ENCODE measurements at regions not wholly inside any gene's neighbourhood (a gene's known extent, or its start where the extent isn't known, plus 50 kb on each side); places are given as distances from the start of the nearest gene placed in this dataset.

- TF ChIP-seq RXRA (IDR thresholded peaks at IDR 0.05; ENCODE audit: borderline replicate concordance, low read depth) = no peak
Observed at GRCh38 chr12:25368557-25368956, 117.8 kb upstream of the KRAS start (continued).

GRCh38 chr12:25366122-25366521 lies 115.4 kb upstream of the KRAS start:
- POLR2A ChIA-PET = no interaction called here
- Histone ChIP-seq H3K79me2 (ENCODE audit: insufficient read depth) (no peaks in the 10 kb centered on the region), H3K4me3 (ENCODE audit: low read depth in 2 of 2, low read length in 1 of 2) (no peak overlapping the region), H3K9me3 (no peaks in the 10 kb centered on the region), H3K36me3 (replicated peaks in 1 of 2; ENCODE audit: control insufficient read depth in 1 of 2, insufficient read depth in 2 of 2, low read length in 1 of 2) (no peaks in the 10 kb centered on the region), H3K27me3 (ENCODE audit: insufficient read depth) (no peaks in the 10 kb centered on the region), H3K4me2 (no peak overlapping the region), H3K9ac (no peak overlapping the region), H3F3A (replicated peaks; ENCODE audit: insufficient read depth) (no peaks in the 10 kb centered on the region), H3K4me1 (ENCODE audit: control insufficient read depth in 1 of 2, insufficient read depth in 2 of 2, low read depth in 1 of 2, low read length in 1 of 2) (peaks cover 0 to 11% of the 10 kb centered on the region in 2 experiments; a peak in 3 of 4 replicates), H2AFZ (ENCODE audit: low read depth) (peak overlapping the region; percentile 54), H4K20me1 (ENCODE audit: insufficient read depth) (no peaks in the 10 kb centered on the region), H3K9me2 (no peaks in the 10 kb centered on the region), H3K27ac (ENCODE audit: low read depth in 2 of 2, low read length in 1 of 2) (peak overlapping the region in 1 of 2 experiments; percentile 91; a peak in 1 of 4 replicates)
- CTCF ChIA-PET = interaction anchor here (0.7 to 1.7 kb wide), 4 partner anchors 11 to 125 kb away, joined by 3 to 7 read pairs (median 4); no protein-coding TSS in a partner anchor
- no peak for TF ChIP-seq CHD2 (IDR thresholded peaks at IDR 0.05; ENCODE audit: low read length, partially characterized antibody)
- TF ChIP-seq RAD21 (IDR thresholded peaks at IDR 0.05; ENCODE audit: low read length) = no peak
- no peak for TF ChIP-seq JUND (IDR thresholded peaks at IDR 0.05)
- TF ChIP-seq EP300 (IDR thresholded peaks at IDR 0.05; ENCODE audit: borderline replicate concordance in 1 of 2, low read depth in 1 of 2, low read length in 1 of 2) = peak in 1 of 2 experiments; percentile 72; a peak in 2 of 4 replicates
- no peak for TF ChIP-seq YY1 (IDR thresholded peaks at IDR 0.05; ENCODE audit: low read depth)
- 0 out of 2 replicates have a peak, but pooled peaks have one; percentile 10 for TF ChIP-seq TCF12 (IDR thresholded peaks at IDR 0.05)
- TF ChIP-seq GATA2 (CRISPR knock-in tag; IDR thresholded peaks at IDR 0.05) = peak; percentile 38; the same call in 1 of the 2 replicates
- no peak for TF ChIP-seq USF1 (IDR thresholded peaks at IDR 0.05; ENCODE audit: borderline replicate concordance, low read depth)
- 0 out of 2 replicates have a peak, but pooled peaks have one; percentile 21 for TF ChIP-seq MXI1 (IDR thresholded peaks at IDR 0.05; ENCODE audit: low read depth, low read length)
- 49% methylated on average over 3 of the region's 3 CpGs for WGBS (ENCODE audit: low lambda C conversion rate)
- DNase-seq = peak; percentile 33

- POLR2A ChIA-PET = interaction anchor here (1.0 kb wide), 1 partner anchor 593 kb away, joined by 3 read pairs; the partner anchor contains the start of gene RASSF8
- Histone ChIP-seq H3K36me3 (replicated peaks in 1 of 2; ENCODE audit: control insufficient read depth in 1 of 2, insufficient read depth in 2 of 2, low read length in 1 of 2) (no peaks in the 10 kb centered on the region), H3K9me3 (no peaks in the 10 kb centered on the region), H4K20me1 (ENCODE audit: insufficient read depth) (no peaks in the 10 kb centered on the region), H3F3A (replicated peaks; ENCODE audit: insufficient read depth) (no peaks in the 10 kb centered on the region), H3K4me2 (no peak overlapping the region), H3K4me1 (ENCODE audit: control insufficient read depth in 1 of 2, insufficient read depth in 2 of 2, low read depth in 1 of 2, low read length in 1 of 2) (peaks cover 0 to 11% of the 10 kb centered on the region in 2 experiments; a peak in 3 of 4 replicates), H3K4me3 (ENCODE audit: low read depth in 2 of 2, low read length in 1 of 2) (no peak overlapping the region), H3K79me2 (ENCODE audit: insufficient read depth) (no peaks in the 10 kb centered on the region), H3K9ac (no peak overlapping the region; the same call in 1 of the 2 replicates), H2AFZ (ENCODE audit: low read depth) (peak overlapping the region; percentile 54; the same call in 1 of the 2 replicates), H3K27ac (ENCODE audit: low read depth in 2 of 2, low read length in 1 of 2) (peak overlapping the region; percentile 14 to 91; a peak in 3 of 4 replicates), H3K9me2 (no peaks in the 10 kb centered on the region), H3K27me3 (ENCODE audit: insufficient read depth) (no peaks in the 10 kb centered on the region)
- DNase-seq = no peak
- WGBS (ENCODE audit: low lambda C conversion rate) = 7% methylated on average over 3 of the region's 3 CpGs
- CTCF ChIA-PET = interaction anchor here (0.9 to 1.7 kb wide), 2 partner anchors 10 to 70 kb away, joined by 3 to 5 read pairs; no protein-coding TSS in a partner anchor
- TF ChIP-seq TAF1 (IDR thresholded peaks at IDR 0.05; ENCODE audit: borderline replicate concordance, low read depth, low read length) (no peak), GATA2 (CRISPR knock-in tag; IDR thresholded peaks at IDR 0.05) (peak; percentile 38; the same call in 1 of the 2 replicates), EZH2phosphoT487 (IDR thresholded peaks at IDR 0.05; ENCODE audit: borderline replicate concordance, low read depth) (no peak), MXI1 (IDR thresholded peaks at IDR 0.05; ENCODE audit: low read depth, low read length) (peak; percentile 21; the same call in 1 of the 2 replicates), PBX3 (IDR thresholded peaks at IDR 0.05) (no peak), EP300 (IDR thresholded peaks at IDR 0.05; ENCODE audit: borderline replicate concordance in 1 of 2, low read depth in 1 of 2, low read length in 1 of 2) (0 out of 4 replicates have a peak, but pooled peaks of 1 of the 2 experiments have one; percentile 5)
Observed at GRCh38 chr12:25365340-25365730, 114.6 kb upstream of the KRAS start.

Data from SK-N-SH (cell line).